GM12878 (cell line): ENCODE measurements at regions not wholly inside any gene's neighbourhood (a gene's known extent, or its start where the extent isn't known, plus 50 kb on each side); places are given as distances from the start of the nearest gene placed in this dataset.

ENCODE experiments used
- ATF3 ChIP-seq: IDR thresholded peaks from 2 replicates; pipeline ENCODE4 v1.6.1; 2011; ENCODE audit warnings: low read depth, mild to moderate bottlenecking, low read length, moderate library complexity, borderline replicate concordance; ENCODE audit errors: extremely low read depth
- E4F1 ChIP-seq: fragments of 450-650 bp; IDR thresholded peaks from 2 replicates; pipeline ENCODE4 v1.6.1; 2018; ENCODE audit warnings: borderline replicate concordance, mild to moderate bottlenecking; ENCODE audit not compliant: partially characterized antibody
- MEF2B ChIP-seq: fragments of 450-650 bp; IDR thresholded peaks from 2 replicates; pipeline ENCODE4 v1.6.1; 2018; ENCODE audit warnings: mild to moderate bottlenecking, moderate library complexity; ENCODE audit not compliant: partially characterized antibody, poor library complexity, severe bottlenecking
- NR2C1 ChIP-seq: fragments of 450-650 bp; IDR thresholded peaks from 2 replicates; pipeline ENCODE4 v1.6.1; 2017; ENCODE audit warnings: antibody characterized with exemption, mild to moderate bottlenecking, moderate library complexity
- SKIL ChIP-seq: fragments of 450-650 bp; IDR thresholded peaks from 2 replicates; pipeline ENCODE4 v1.6.1; 2017; ENCODE audit warnings: mild to moderate bottlenecking, low read depth, inconsistent platforms; ENCODE audit not compliant: poor library complexity, severe bottlenecking
- SMAD1 ChIP-seq: fragments of 450-650 bp; IDR thresholded peaks from 2 replicates; pipeline ENCODE4 v1.6.1; 2018; ENCODE audit warnings: mild to moderate bottlenecking, low read depth; ENCODE audit not compliant: partially characterized antibody
- SPI1 ChIP-seq: IDR thresholded peaks from 2 replicates; pipeline ENCODE4 v1.6.1; 2011; ENCODE audit warnings: low read depth, mild to moderate bottlenecking, low read length, moderate library complexity, borderline replicate concordance; ENCODE audit not compliant: insufficient read depth
- SREBF1 ChIP-seq: IDR thresholded peaks from 2 replicates; pipeline ENCODE4 v1.6.1; 2012; ENCODE audit warnings: mild to moderate bottlenecking, low read length
- ZBED1 ChIP-seq: IDR thresholded peaks from 2 replicates; pipeline ENCODE4 v1.6.1; 2016; ENCODE audit warnings: borderline replicate concordance
- ZBTB11 ChIP-seq: fragments of 450-650 bp; formaldehyde crosslinking; IDR thresholded peaks from 2 replicates; pipeline ENCODE4 v1.5.0; 2022; ENCODE audit warnings: mild to moderate bottlenecking, missing genetic modification characterization

GRCh38 chr2:144329472-144329871, 190.4 kb downstream of the ZEB2 start (continued):
- TF ChIP-seq NR2C1 (no peak), SKIL (no peak), E4F1 (no peak), SPI1 (no peak), SREBF1 (no peak), ATF3 (no peak), ZBTB11 (CRISPR knock-in tag) (no peak), SMAD1 (no peak), ZBED1 (no peak), MEF2B (no peak)
